Activated T-cell treated with anti-CD3 and anti-CD28 coated beads for 1 hour (primary cell): ENCODE measurements at regions not wholly inside any gene's neighbourhood (a gene's known extent, or its start where the extent isn't known, plus 50 kb on each side); places are given as distances from the start of the nearest gene placed in this dataset.

Experiments
- DNase-seq: peaks from one replicate; pipeline ENCODE4 v3.0.0-alpha.2; 2020; ENCODE audit warnings: low read depth

DNA sequence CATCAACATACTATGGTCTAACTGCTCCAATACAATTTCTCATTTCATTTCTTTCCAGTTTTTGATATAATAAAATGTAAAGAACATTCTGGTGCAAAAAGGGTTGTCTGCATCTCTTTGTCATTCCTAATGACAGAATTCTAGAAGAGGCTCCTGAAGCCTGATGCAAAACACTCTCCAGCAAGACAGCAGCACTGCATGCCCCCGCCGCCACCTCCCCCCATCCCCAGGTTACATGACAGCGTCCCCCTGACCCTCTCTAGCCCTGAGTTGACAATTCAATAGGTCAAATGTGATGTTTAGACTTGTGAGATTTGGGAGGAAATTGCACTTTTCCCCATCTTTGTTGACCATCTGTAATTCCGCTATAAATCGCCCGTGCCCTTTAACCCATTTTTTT lies 64.6 kb upstream of the C1orf21 start:
- no peak for DNase-seq

DNA sequence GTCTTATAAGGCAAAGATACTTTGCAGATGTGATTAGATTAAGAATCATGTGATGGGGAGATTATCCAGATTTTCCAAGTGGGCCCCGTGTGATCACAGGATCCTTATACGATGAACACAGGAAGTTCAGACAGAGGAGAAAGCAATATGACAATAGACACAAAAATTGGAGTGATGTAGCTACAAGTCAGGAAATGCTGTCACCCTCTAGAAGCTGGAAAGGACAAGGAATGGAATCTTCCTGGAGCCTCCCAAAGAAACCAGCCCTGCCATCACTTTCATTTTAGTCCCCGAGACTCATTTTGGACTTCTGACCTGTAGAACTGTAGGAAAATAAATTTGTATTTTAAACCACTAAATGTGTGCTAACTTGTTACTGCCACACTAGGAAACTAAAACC lies 61.9 kb upstream of the C1orf21 start:
- no peak for DNase-seq

DNA sequence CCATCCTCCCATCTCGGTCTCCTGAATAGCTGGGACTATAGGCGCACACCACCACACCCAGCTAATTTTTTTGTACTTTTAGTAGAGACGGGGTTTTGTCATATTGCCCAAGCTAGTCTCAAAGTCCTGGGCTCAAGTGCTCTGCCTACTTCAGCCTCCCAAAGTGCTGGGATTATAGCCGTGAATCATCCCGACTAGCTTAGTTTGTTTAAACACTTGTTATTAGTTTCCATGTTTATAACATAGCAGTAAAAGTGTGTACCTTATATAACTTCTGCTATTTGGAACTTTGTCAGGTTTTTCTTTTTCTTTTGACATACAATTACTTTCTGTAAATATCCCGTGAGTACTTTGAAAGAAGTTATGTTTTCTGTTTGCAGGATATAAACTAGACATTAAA lies 60.6 kb upstream of the C1orf21 start:
- DNase-seq, result no peak

DNA sequence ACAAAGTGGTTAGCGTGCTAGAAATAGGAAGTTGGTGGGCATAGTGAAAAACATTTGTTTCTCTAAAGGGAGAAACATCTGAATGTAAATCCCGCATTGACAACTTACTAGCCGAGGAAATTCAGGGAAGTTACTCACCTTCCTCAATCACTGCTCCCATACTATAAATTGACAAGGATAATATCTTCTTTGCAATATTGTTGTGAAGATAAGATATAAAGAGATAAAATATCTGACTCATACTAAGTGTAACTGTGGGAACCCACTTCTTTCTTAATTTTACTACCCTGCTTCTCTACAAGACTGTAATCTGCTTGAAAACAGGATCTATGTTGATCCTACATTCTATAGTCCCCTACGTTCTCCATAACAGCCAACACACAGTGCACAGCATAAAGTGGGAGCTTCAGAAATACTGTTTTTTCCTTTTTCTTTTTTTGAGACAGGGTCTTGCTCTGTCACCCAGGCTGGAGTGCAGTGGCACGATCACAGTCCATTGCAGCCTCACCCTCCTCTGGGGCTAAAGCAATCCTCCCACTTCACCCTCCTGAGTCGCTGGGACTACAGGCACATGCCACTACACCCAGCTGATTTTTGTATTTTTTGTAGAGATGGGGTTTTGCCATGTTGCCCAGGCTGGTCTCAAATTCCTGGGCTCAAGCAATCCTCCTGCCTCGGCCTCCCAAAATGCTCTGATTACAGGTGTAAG lies 57.4 kb upstream of the C1orf21 start:
- DNase-seq, result no peak

DNA sequence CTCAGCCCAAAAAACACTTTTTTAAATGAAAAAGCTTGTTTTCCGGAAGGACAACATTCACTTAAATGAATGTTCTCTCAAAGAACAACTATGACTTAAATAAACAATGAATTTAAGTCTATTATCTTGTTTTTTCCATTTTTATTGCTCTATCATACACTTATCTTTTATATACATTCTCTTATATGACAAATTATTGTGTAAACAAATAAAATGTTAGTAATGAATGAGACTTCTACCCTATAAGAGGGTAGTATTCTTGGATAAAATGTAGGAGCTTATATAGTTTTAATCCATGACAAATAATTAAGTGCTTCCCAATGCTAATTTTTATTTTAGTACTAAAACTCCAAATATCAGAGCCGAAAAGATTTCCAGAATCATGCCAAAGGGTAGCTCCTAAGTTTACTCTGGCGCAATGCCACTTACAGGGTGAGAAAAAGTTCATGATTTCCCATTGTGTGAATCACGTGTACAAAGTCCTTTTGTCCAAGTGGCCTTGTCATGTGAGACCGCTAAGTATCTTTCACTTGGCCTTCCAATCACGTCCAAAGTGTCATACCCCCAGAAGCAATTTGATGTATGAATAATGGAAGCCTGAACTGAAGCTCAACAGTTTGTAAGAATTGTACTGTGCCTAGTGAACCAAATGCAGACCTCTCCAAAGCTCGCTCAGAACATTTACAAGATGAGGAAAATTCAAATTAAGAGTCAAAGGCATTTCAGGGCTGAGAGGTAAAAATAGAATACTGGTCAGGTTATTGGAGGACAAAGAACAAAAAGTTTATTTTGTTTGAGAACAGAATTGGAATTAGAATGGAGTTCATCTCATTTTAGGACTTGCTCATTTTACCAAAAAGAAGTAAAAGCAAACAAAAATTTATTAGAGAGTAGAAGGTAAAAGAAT lies 56.6 kb upstream of the C1orf21 start:
- DNase-seq, result no peak

GRCh38 chr1:184330875-184331274 lies 56.0 kb upstream of the C1orf21 start:
- DNase-seq, result no peak
